GM12873 (cell line): ENCODE measurements at regions not wholly inside any gene's neighbourhood (a gene's known extent, or its start where the extent isn't known, plus 50 kb on each side); places are given as distances from the start of the nearest gene placed in this dataset.

Experiments
- TF ChIP-seq, protein P1 (sequence below): IDR thresholded peaks from 2 replicates; pipeline ENCODE4 v1.5.1; 2012; ENCODE audit warnings: low read depth, mild to moderate bottlenecking, moderate library complexity, low read length, control low read depth; ENCODE audit not compliant: insufficient read depth; ENCODE audit errors: missing control alignments

DNA sequence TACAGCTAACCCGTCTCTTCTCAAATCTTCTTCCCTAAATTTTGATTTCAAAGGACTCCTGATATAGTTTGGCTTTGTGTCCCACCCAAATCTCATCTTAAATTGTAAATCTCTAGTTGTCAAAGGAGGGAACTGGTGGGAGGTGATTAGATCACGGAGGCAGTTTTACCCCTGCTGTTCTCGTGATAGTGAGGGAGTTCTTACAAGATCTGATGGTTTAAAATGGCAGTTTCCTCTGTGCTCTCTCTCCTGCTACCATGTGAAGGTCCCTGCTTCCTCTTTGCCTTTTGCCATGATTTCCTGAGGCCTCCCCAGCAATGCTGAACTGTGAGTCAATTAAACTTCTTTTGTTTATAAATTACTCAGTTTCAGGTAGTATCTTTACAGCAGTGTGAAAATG, 269.3 kb downstream of the POLR1F start:
- TF ChIP-seq, protein P1, sequence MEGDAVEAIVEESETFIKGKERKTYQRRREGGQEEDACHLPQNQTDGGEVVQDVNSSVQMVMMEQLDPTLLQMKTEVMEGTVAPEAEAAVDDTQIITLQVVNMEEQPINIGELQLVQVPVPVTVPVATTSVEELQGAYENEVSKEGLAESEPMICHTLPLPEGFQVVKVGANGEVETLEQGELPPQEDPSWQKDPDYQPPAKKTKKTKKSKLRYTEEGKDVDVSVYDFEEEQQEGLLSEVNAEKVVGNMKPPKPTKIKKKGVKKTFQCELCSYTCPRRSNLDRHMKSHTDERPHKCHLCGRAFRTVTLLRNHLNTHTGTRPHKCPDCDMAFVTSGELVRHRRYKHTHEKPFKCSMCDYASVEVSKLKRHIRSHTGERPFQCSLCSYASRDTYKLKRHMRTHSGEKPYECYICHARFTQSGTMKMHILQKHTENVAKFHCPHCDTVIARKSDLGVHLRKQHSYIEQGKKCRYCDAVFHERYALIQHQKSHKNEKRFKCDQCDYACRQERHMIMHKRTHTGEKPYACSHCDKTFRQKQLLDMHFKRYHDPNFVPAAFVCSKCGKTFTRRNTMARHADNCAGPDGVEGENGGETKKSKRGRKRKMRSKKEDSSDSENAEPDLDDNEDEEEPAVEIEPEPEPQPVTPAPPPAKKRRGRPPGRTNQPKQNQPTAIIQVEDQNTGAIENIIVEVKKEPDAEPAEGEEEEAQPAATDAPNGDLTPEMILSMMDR = no peak

DNA sequence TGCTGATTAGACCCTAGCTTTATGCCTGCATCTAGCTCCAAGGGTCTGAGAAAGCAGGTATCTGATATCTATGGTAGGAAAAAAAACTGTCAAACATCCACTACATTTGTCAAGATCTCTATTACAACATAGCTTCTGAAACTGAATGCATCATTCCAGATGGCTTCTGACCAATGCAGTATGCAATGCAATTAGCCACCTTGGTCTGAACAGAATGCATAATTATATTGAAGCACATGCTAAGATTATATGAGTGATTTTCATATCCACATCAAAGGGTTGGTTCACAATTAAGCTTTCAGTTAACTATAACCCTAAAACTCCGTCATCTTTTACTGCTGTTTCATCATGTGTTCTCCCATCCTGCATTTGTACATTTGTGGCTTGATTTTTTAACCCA, 271.4 kb downstream of the POLR1F start:
- TF ChIP-seq, protein P1 = no peak

DNA sequence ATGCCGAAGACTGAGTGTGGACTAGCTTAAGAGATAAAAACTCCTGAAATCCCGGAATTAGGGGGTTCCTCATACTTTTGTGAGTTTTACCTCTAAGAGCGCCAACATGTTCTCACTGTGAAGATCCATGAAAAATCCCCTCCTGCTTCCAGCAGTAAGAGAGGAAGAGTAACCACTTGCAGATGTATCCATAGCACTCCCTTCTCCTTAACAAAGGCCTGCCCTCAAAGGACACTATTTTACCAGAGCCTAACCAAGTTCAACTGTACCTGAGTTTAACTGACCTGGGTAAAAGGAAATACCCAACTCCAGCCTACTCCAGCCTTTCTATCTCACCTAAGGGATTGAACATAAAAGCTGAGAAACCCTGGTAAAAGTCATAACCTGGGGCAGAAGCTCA, 280.9 kb downstream of the POLR1F start:
- TF ChIP-seq, protein P1 = no peak

DNA sequence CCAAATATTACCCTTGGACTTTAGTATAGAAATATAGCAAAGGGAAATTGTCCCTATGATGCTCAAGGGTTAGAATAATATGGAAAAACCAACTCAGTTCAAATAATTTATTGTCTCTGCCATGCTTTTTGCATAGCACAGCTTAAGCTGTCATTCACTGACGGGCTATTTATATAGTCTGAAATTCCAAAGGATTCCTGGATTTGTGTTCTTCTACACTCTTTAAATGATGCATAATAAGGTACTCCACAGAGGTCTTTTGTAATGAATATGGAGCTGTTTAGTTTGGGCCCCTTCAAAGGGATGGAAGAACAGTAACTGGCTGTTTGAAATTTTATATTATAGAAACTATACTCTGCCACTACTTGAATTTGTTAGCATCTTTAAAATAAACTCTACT, 276.6 kb upstream of the FERD3L start:
- TF ChIP-seq, protein P1 = no peak

- TF ChIP-seq, protein P1 = no peak
Measured at GRCh38 chr7:19417231-19417630, 272.0 kb upstream of the FERD3L start.

- TF ChIP-seq, protein P1 = no peak
Measured at GRCh38 chr7:19415123-19415522, 269.9 kb upstream of the FERD3L start.

DNA sequence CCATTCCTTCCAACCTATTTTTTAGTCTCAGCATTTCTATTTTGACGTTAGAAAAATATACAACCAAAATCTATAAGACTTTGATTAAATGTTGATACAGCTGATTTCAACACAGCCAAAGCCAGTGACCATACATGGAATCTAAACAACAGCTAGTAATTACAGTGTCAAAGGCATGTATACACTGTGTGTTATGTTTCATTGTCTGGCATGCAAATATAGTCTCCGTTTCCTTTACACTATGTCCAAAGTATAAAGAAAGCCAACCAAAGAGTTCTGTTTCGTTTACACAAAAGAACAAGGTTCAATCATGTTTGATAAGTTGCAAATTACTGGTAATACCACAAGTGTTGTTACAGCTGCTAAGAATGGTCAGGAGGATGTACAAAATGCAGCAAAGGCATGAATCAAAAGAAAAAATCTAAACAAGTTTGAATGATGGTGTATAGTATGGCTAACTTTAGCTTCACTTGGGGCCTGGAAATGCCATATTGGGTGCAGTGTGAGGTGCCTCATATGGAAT, 268.3 kb upstream of the FERD3L start:
- TF ChIP-seq, protein P1 = no peak
